ENCODE measurements at regions not wholly inside any gene's neighbourhood (a gene's known extent, or its start where the extent isn't known, plus 50 kb on each side); places are given as distances from the start of the nearest gene placed in this dataset.

- Mint-ChIP-seq H3K4me1 (peaks cover 57% of the 10 kb centered on the region), H3K27me3 (peaks cover 3% of the 10 kb centered on the region), H3K36me3 (peaks cover 15% of the 10 kb centered on the region), H3K9me3 (peaks cover 13% of the 10 kb centered on the region), H3K27ac (no peak overlapping the region), H3K4me3 (no peak overlapping the region)
- no peak for DNase-seq
- CTCF ChIA-PET, result interaction anchor here (1.4 to 1.9 kb wide), 2 partner anchors 8 to 18 kb away, joined by 3 to 9 read pairs; no protein-coding TSS in a partner anchor
Observed at GRCh38 chr1:168447871-168448270, 95.9 kb downstream of the XCL2 start.

DNA sequence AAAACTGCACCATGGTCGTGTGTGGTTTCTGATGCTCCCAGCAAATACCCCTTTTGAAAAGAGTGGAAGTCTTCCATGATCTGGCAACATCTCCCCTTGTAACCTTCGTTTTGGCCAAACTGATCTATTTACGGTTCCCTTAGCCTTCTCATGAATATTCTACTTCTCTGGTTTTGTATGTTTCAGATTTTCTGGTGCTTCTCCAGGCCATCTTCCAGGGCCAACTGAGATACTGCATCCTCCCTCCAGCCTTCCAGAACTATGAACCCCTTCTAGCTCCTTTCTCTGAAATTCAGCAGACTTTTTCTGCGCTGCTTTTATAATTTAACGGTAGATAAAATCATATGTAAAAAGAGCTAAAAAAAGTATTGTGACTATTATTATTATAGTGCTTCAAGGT is 97.7 kb downstream of the XCL2 start:
- peaks cover 6% of the 10 kb centered on the region for H3K9me3 Mint-ChIP-seq
- CTCF ChIA-PET, result interaction anchor here (1.2 to 2.4 kb wide), 2 partner anchors 9 to 103 kb away, joined by 3 to 9 read pairs; no protein-coding TSS in a partner anchor
- peaks cover 3% of the 10 kb centered on the region for H3K27me3 Mint-ChIP-seq
- no peak overlapping the region for H3K27ac Mint-ChIP-seq
- no peak overlapping the region for H3K4me3 Mint-ChIP-seq
- H3K4me1 Mint-ChIP-seq, result peaks cover 62% of the 10 kb centered on the region
- H3K36me3 Mint-ChIP-seq, result peaks cover 8% of the 10 kb centered on the region
- DNase-seq, result no peak

GRCh38 chr1:168443899-168444298 is 99.9 kb downstream of the XCL2 start:
- CTCF ChIA-PET, result interaction anchor here (1.2 to 13.2 kb wide), 8 partner anchors 14 to 906 kb away, joined by 3 to 132 read pairs (median 6); no protein-coding TSS in a partner anchor
- peaks cover 84% of the 10 kb centered on the region for H3K4me1 Mint-ChIP-seq
- peaks cover 6% of the 10 kb centered on the region for H3K9me3 Mint-ChIP-seq
- peaks cover 8% of the 10 kb centered on the region for H3K36me3 Mint-ChIP-seq
- peaks cover 3% of the 10 kb centered on the region for H3K27me3 Mint-ChIP-seq
- H3K4me3 Mint-ChIP-seq, result no peak overlapping the region
- DNase-seq, result peak; percentile 70
- H3K27ac Mint-ChIP-seq, result peak overlapping the region; percentile 92

DNA sequence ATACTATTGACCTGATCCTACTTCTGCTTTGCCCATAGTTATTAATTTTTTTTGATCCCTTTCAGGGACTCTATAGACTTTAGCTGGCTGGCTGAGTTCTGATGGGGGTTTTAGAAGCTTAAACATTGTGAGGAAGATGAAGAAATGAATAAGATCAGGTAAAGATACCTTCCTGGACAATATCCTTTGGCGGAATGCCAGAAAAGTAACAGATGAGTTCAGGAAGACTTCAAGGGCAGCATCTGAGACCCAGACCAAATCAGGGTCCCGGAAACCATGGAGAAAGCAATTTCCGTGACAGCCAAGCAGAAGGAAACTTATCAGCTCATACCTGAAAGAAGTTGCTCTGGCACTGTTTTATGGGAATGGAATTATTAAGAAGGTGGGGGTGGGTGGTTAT is 100.4 kb downstream of the XCL2 start:
- peaks cover 6% of the 10 kb centered on the region for H3K9me3 Mint-ChIP-seq
- peak overlapping the region; percentile 4 for H3K4me3 Mint-ChIP-seq
- H3K36me3 Mint-ChIP-seq, result peaks cover 8% of the 10 kb centered on the region
- no peak for DNase-seq
- peaks cover 85% of the 10 kb centered on the region for H3K4me1 Mint-ChIP-seq
- CTCF ChIA-PET, result interaction anchor here (1.0 to 13.2 kb wide), 7 partner anchors 14 to 906 kb away, joined by 3 to 132 read pairs (median 5); no protein-coding TSS in a partner anchor
- H3K27ac Mint-ChIP-seq, result peak overlapping the region; percentile 92
- peaks cover 3% of the 10 kb centered on the region for H3K27me3 Mint-ChIP-seq

DNA sequence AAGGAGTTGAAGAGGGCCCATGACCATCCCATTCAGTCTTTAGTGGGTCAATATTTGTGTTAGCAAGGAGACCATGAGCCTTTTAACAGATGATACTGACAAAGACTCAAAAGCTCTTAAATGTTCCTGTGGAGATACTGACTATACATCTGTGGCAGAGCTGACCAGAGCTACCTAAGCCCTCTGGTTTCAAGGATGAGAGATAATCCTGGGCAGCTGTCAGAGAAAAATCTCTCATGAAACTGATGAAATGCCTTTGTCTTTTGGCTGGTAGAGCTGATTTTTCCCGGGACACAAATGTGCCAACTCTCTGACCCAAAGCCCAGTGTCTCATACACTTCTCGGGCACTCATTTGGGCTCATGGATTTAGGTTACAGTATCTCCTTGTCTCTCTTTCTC is 100.9 kb downstream of the XCL2 start:
- CTCF ChIA-PET, result interaction anchor here (1.0 to 13.2 kb wide), 7 partner anchors 13 to 907 kb away, joined by 3 to 132 read pairs (median 5); no protein-coding TSS in a partner anchor
- H3K9me3 Mint-ChIP-seq, result peaks cover 6% of the 10 kb centered on the region
- no peak overlapping the region for H3K27ac Mint-ChIP-seq
- H3K27me3 Mint-ChIP-seq, result peaks cover 6% of the 10 kb centered on the region
- peaks cover 84% of the 10 kb centered on the region for H3K4me1 Mint-ChIP-seq
- no peak overlapping the region for H3K4me3 Mint-ChIP-seq
- peaks cover 8% of the 10 kb centered on the region for H3K36me3 Mint-ChIP-seq
- DNase-seq, result no peak

DNA sequence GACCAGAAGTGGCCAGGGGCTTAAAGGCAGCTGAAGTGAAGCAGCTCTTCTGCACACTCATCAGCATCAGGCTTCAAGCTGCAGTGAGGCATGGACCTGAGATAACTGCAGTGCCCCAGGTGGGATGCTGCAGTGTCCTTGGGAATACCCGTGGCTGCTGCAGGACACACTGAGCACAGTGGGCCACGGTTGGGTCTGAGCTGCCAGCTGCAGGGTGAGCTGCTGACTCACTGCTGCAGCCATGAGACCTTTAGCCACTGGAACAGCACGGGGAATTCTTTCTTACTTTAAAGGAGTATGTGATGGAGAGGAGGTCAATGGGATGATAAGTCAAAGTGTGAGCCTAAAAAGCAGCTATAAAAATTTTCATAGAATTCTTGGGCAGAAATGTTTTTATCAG is 102.1 kb downstream of the XCL2 start:
- CTCF ChIA-PET, result interaction anchor here (0.7 to 13.2 kb wide), 8 partner anchors 27 to 195 kb away, joined by 3 to 132 read pairs (median 9); no protein-coding TSS in a partner anchor

DNA sequence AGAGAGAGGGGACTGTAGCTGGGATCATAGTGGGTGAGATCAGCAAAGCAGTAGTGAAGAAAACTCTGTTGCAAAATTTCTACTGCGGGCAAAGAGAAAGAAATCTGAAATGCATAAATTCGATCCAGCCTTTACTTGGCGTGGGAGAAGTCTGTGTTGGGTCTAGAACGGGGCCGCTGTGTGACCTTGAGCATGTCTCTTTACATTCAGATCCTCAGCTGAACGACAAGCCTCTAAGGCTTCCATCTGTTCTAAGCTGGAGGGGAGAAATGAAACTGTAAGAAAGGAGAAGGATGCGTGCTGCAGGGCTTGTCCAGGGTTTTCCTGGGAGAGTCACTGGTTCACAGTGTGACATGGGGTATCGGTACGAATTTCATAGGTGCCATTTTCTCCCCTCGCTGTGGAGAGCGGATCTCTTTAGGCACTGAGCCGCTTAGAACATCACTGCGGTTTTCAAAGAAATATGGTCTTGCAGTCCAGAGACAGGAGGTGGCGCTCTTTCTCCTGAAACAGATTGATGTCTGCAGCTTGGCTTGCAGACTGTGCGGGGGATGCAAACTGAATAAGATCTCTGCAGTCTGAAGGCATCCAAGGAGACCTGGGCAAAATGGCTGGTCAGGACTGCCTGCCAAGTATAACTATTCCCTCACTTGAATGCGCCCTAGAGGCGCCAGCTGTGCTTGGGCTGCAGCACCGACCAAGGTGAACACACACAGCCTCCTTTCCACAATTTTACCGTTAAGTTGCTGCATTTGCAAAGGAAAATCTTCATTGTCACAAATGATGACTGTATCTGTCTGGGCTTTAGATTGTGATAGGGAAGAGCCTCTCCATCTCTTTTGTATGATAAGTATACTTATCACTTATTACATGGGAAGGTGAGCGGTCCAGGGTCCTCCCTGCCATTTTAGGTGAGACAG is 104.1 kb downstream of the XCL2 start:
- Mint-ChIP-seq H3K9me3 (peaks cover under 1% of the 10 kb centered on the region), H3K4me3 (peak overlapping the region; percentile 30), H3K27me3 (peaks cover 10% of the 10 kb centered on the region), H3K4me1 (peaks cover 58% of the 10 kb centered on the region), H3K27ac (peak overlapping the region; percentile 9), H3K36me3 (peaks cover 3% of the 10 kb centered on the region)
- DNase-seq, result peak; percentile 90
- CTCF ChIA-PET, result interaction anchor here (0.7 to 13.2 kb wide), 35 partner anchors 9 to 1106 kb away, joined by 3 to 132 read pairs (median 5); no protein-coding TSS in a partner anchor

More for the DNA sequence above, 102.1 kb downstream of the XCL2 start:
- no peak for DNase-seq
- Mint-ChIP-seq H3K36me3 (peaks cover 8% of the 10 kb centered on the region), H3K4me3 (no peak overlapping the region), H3K9me3 (peaks cover 6% of the 10 kb centered on the region), H3K4me1 (peaks cover 77% of the 10 kb centered on the region), H3K27ac (no peak overlapping the region), H3K27me3 (peaks cover 8% of the 10 kb centered on the region)

GRCh38 chr1:168438626-168439025 is 105.2 kb downstream of the XCL2 start:
- Mint-ChIP-seq H3K36me3 (peaks cover 1% of the 10 kb centered on the region), H3K4me3 (no peak overlapping the region), H3K27ac (peak overlapping the region; percentile 16), H3K27me3 (peaks cover 16% of the 10 kb centered on the region), H3K4me1 (peaks cover 48% of the 10 kb centered on the region), H3K9me3 (no peaks in the 10 kb centered on the region)
- CTCF ChIA-PET, result interaction anchor here (0.8 to 13.2 kb wide), 20 partner anchors 8 to 1108 kb away, joined by 3 to 132 read pairs (median 6); no protein-coding TSS in a partner anchor
- DNase-seq, result no peak

DNA sequence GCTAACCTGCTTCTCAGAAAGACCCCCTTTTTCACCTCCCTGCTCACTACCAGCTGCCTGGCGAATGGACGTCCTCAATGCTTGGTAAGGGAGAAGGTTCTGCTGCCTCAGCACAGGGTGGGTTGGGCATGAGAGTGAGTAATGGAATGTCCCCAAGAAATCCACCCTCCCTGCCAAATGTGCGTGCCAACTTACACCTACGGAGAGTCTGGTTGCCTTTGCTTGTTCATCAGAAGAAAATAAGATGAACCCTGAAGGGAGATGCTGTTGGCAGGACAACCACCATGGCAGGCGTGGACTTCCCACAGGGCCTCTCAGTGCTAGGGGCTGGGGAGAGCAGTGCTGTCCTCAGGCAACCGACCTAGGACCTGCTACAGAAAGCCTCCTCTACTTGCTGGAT is 106.0 kb downstream of the XCL2 start:
- Mint-ChIP-seq H3K9me3 (no peaks in the 10 kb centered on the region), H3K27me3 (peaks cover 18% of the 10 kb centered on the region), H3K27ac (no peak overlapping the region), H3K4me1 (peaks cover 40% of the 10 kb centered on the region), H3K4me3 (no peak overlapping the region), H3K36me3 (no peaks in the 10 kb centered on the region)
- no peak for DNase-seq
- CTCF ChIA-PET, result interaction anchor here (1.9 to 13.2 kb wide), 2 partner anchors 90 to 95 kb away, joined by 8 to 132 read pairs; no protein-coding TSS in a partner anchor

- Mint-ChIP-seq H3K4me1 (peaks cover 23% of the 10 kb centered on the region), H3K27ac (no peak overlapping the region), H3K27me3 (peaks cover 31% of the 10 kb centered on the region), H3K4me3 (no peak overlapping the region), H3K9me3 (no peaks in the 10 kb centered on the region), H3K36me3 (no peaks in the 10 kb centered on the region)
- DNase-seq, result no peak
- CTCF ChIA-PET, result interaction anchor here (0.9 to 13.2 kb wide), 3 partner anchors 92 to 168 kb away, joined by 3 to 132 read pairs (median 4); no protein-coding TSS in a partner anchor
Observed at GRCh38 chr1:168435439-168435838, 108.4 kb downstream of the XCL2 start.

- peaks cover 42% of the 10 kb centered on the region for H3K27me3 Mint-ChIP-seq
- peaks cover 4% of the 10 kb centered on the region for H3K4me1 Mint-ChIP-seq
- H3K4me3 Mint-ChIP-seq, result no peak overlapping the region
- CTCF ChIA-PET, result interaction anchor here (2.1 to 13.2 kb wide), 2 partner anchors 11 to 90 kb away, joined by 6 to 132 read pairs; no protein-coding TSS in a partner anchor
- no peaks in the 10 kb centered on the region for H3K36me3 Mint-ChIP-seq
- H3K27ac Mint-ChIP-seq, result no peak overlapping the region
- no peaks in the 10 kb centered on the region for H3K9me3 Mint-ChIP-seq
- DNase-seq, result no peak
Observed at GRCh38 chr1:168433238-168433637, 110.6 kb downstream of the XCL2 start.

DNA sequence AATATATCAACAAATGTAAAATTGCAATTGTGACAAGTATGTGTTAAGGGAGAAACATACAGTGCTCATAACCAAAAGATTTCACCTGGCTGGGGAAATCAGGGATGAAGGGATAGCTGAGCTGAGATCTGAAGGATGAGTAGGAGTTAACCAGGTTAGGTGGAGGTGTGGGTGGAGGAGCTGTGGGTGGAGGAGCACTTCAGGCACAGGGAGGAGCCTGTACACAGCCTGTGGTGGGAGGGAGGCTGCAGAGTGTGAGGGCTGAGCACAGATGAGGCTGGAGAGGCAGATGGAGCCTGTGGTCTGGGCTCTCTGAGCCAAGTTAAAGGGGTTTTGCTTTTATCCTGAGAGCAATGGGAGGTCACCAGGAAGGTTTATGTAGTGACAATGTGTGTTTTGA is 111.9 kb downstream of the XCL2 start:
- Mint-ChIP-seq H3K4me1 (peaks cover 4% of the 10 kb centered on the region), H3K9me3 (no peaks in the 10 kb centered on the region), H3K36me3 (no peaks in the 10 kb centered on the region), H3K27ac (no peak overlapping the region), H3K4me3 (no peak overlapping the region), H3K27me3 (peaks cover 37% of the 10 kb centered on the region)
- DNase-seq, result no peak
- CTCF ChIA-PET, result interaction anchor here (0.9 to 13.2 kb wide), 2 partner anchors 10 to 89 kb away, joined by 3 to 132 read pairs; no protein-coding TSS in a partner anchor

- H3K27ac Mint-ChIP-seq, result no peak overlapping the region
- no peaks in the 10 kb centered on the region for H3K36me3 Mint-ChIP-seq
- CTCF ChIA-PET, result interaction anchor here (1.1 to 2.3 kb wide), 4 partner anchors 9 to 87 kb away, joined by 3 to 11 read pairs (median 5); no protein-coding TSS in a partner anchor
- no peak overlapping the region for H3K4me3 Mint-ChIP-seq
- no peaks in the 10 kb centered on the region for H3K9me3 Mint-ChIP-seq
- H3K27me3 Mint-ChIP-seq, result peaks cover 37% of the 10 kb centered on the region
- peaks cover 4% of the 10 kb centered on the region for H3K4me1 Mint-ChIP-seq
- DNase-seq, result no peak
Observed at GRCh38 chr1:168430321-168430720, 113.5 kb downstream of the XCL2 start.
